A673 (cell line): ENCODE measurements at regions not wholly inside any gene's neighbourhood (a gene's known extent, or its start where the extent isn't known, plus 50 kb on each side); places are given as distances from the start of the nearest gene placed in this dataset.
"Not testable (repeated sequence)": the region's sequence is repeated elsewhere in the genome, so short reads cannot be mapped to it uniquely, and the experiment has no call there.

Experiments used
- CTCF ChIP-seq: fragments of 300-800, 200-600 bp; sonication (generic); conservative IDR thresholded peaks from 2 replicates; pipeline ENCODE4 v1.5.1; 2017; ENCODE audit warnings: low read depth, mild to moderate bottlenecking, antibody characterized with exemption, low read length, moderate library complexity, mixed read lengths
- EZH2 ChIP-seq: fragments of 200-600 bp; sonication (generic); IDR thresholded peaks from 2 replicates; pipeline ENCODE4 v1.6.1; 2017; ENCODE audit warnings: borderline replicate concordance, low read depth, mild to moderate bottlenecking, mixed read lengths, antibody characterized with exemption, low read length; ENCODE audit not compliant: poor library complexity, severe bottlenecking

- TF ChIP-seq EZH2, CTCF: not testable (repeated sequence)
Measured at GRCh38 chr1:146715054-146715453, 223.1 kb upstream of the NBPF12 start.
